HepG2 (cell line): ENCODE measurements at regions not wholly inside any gene's neighbourhood (a gene's known extent, or its start where the extent isn't known, plus 50 kb on each side); places are given as distances from the start of the nearest gene placed in this dataset.

Source experiments
- RAD51 ChIP-seq: fragments of 450-650 bp; IDR thresholded peaks from 2 replicates; pipeline ENCODE4 v1.6.1; 2016; ENCODE audit warnings: borderline replicate concordance
- ZKSCAN8 ChIP-seq: IDR thresholded peaks from 2 replicates; pipeline ENCODE4 v1.6.1; 2016; ENCODE audit warnings: borderline replicate concordance, missing genetic modification reagents, missing compliant biosample characterization
- TF ChIP-seq, protein P1 (sequence below): sonication (generic); formaldehyde crosslinking; IDR thresholded peaks from 2 replicates; pipeline ENCODE4 v1.5.0; 2020; ENCODE audit warnings: mild to moderate bottlenecking, missing genetic modification reagents, moderate library complexity

GRCh38 chr6:167053895-167054530 is 54.8 kb downstream of the CEP43 start:
- TF ChIP-seq ZKSCAN8 (CRISPR knock-in tag) (no peak), RAD51 (no peak)
- TF ChIP-seq, protein P1, sequence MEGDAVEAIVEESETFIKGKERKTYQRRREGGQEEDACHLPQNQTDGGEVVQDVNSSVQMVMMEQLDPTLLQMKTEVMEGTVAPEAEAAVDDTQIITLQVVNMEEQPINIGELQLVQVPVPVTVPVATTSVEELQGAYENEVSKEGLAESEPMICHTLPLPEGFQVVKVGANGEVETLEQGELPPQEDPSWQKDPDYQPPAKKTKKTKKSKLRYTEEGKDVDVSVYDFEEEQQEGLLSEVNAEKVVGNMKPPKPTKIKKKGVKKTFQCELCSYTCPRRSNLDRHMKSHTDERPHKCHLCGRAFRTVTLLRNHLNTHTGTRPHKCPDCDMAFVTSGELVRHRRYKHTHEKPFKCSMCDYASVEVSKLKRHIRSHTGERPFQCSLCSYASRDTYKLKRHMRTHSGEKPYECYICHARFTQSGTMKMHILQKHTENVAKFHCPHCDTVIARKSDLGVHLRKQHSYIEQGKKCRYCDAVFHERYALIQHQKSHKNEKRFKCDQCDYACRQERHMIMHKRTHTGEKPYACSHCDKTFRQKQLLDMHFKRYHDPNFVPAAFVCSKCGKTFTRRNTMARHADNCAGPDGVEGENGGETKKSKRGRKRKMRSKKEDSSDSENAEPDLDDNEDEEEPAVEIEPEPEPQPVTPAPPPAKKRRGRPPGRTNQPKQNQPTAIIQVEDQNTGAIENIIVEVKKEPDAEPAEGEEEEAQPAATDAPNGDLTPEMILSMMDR: no peak
